Spleen (tissue), 11 donors: ENCODE measurements at regions not wholly inside any gene's neighbourhood (a gene's known extent, or its start where the extent isn't known, plus 50 kb on each side); places are given as distances from the start of the nearest gene placed in this dataset.

ENCODE experiments used
- DNase-seq: peaks from one replicate; pipeline ENCODE4 v3.0.0-alpha.2; 2020
- H3K27ac ChIP-seq, 8 donors: fragments of 200-600 bp; sonication (generic) in 7 of 8; 1 replicate in 4 of 8; 2 replicates in 4 of 8; pipeline versions ENCODE4 v1.5.0 to v1.8.0; 2016 to 2021; ENCODE audit warnings: inconsistent platforms in 4 of 8, mild to moderate bottlenecking in 4 of 8, moderate library complexity in 1 of 8
- H3K27me3 ChIP-seq, 7 donors: fragments of 200-600 bp; sonication (generic) in 6 of 7; replicated peaks in 1 of 7; 1 replicate in 4 of 7; 2 replicates in 3 of 7; pipeline versions ENCODE4 v1.5.0 to v1.8.0; 2016 to 2021; ENCODE audit warnings: inconsistent platforms in 3 of 7, mild to moderate bottlenecking in 1 of 7
- H3K36me3 ChIP-seq, 6 donors: fragments of 200-600 bp; sonication (generic) in 5 of 6; 1 replicate in 4 of 6; 2 replicates in 2 of 6; pipeline versions ENCODE4 v1.5.0 to v1.8.0; 2016 to 2021; ENCODE audit warnings: inconsistent platforms in 2 of 6
- H3K4me1 ChIP-seq, 6 donors: fragments of 200-600 bp; sonication (generic) in 5 of 6; 1 replicate in 3 of 6; 2 replicates in 3 of 6; pipeline versions ENCODE4 v1.5.0 to v1.8.0; 2016 to 2021; ENCODE audit warnings: inconsistent platforms in 3 of 6
- H3K4me3 ChIP-seq, 8 donors: fragments of 200-600 bp; sonication (generic) in 7 of 8; 1 replicate in 4 of 8; 2 replicates in 4 of 8; pipeline versions ENCODE4 v1.5.0 to v1.8.0; 2016 to 2021; ENCODE audit warnings: inconsistent platforms in 4 of 8, mild to moderate bottlenecking in 4 of 8, moderate library complexity in 2 of 8
- H3K9me3 ChIP-seq, 8 donors: fragments of 200-600 bp; sonication (generic) in 7 of 8; 1 replicate in 4 of 8; 2 replicates in 4 of 8; pipeline versions ENCODE4 v1.5.0 to v1.8.0; 2016 to 2021; ENCODE audit warnings: inconsistent platforms in 4 of 8
- CTCF ChIP-seq, 11 experiments: fragments of 200-600 bp in 7 of 11; fragments of 450-650 bp in 4 of 11; sonication (generic) in 4 of 11; IDR thresholded peaks in 8 of 11; conservative IDR thresholded peaks in 3 of 11; 1 replicate in 7 of 11; 2 replicates in 4 of 11; pipeline versions ENCODE4 v1.4.0 to v1.8.0; 2016 to 2021; ENCODE audit warnings: antibody characterized with exemption in 11 of 11, inconsistent platforms in 4 of 11, mild to moderate bottlenecking in 1 of 11
- POLR2A ChIP-seq, 3 donors: fragments of 450-650 bp; IDR thresholded peaks; one replicate each; pipeline ENCODE4 v1.5.1; 2017; ENCODE audit warnings: antibody characterized with exemption in 3 of 3, mild to moderate bottlenecking in 1 of 3
- POLR2AphosphoS5 ChIP-seq, 3 donors: sonication (generic); formaldehyde crosslinking; IDR thresholded peaks; one replicate each; pipeline ENCODE4 v1.5.1; 2017; ENCODE audit warnings: antibody characterized with exemption in 3 of 3
- WGBS, 5 donors: extraction: QIAGEN DNeasy Blood & Tissue Kit in 3 of 5; methylation state at CpG; one replicate each; pipeline versions ENCODE4 v1.1.5 to v1.1.7; 2013 to 2018; 5-methylcytosine and 5-hydroxymethylcytosine counted together
- intact Hi-C: fragments of 100-400 bp; cut with DNase I; formaldehyde crosslinking; loops from one replicate; pipeline ENCODE4 v1.15.0; 2023; ENCODE audit warnings: low total_unique reads
- donor health status: healthy with polysubstance abuse.
- donor health status: DM: no; HTN: no; CAD: no; lungs with moderate emphysema.
- donor health status: DM: no; HTN: no; CAD: no.
- donor health status: Bipolar disorder and iron deficiency.
- donor health status: healthy.
- donor health status: DM: no; HTN: no; CAD: no.
- donor health status: DM: yes; HTN: yes; CAD: no.

- H3K36me3 ChIP-seq = no peaks in the 10 kb centered on the region
- peaks cover 0 to 17% (median 6%) of the 10 kb centered on the region in 6 donors for H3K4me1 ChIP-seq
- no peak overlapping the region for H3K27ac ChIP-seq
- no peak overlapping the region for H3K4me3 ChIP-seq
- no peaks in the 10 kb centered on the region for H3K9me3 ChIP-seq
- intact Hi-C loops = no loop called here
- no peak for DNase-seq
- WGBS, 5 donors = 85 to 94% (median 90%) methylated on average over 5 of the region's 5 CpGs
- no peak for TF ChIP-seq POLR2A (IDR thresholded peaks at IDR 0.05)
- no peaks in the 10 kb centered on the region for H3K27me3 ChIP-seq
Measured at GRCh38 chr1:83762416-83762815, 236.5 kb downstream of the TTLL7 start.

GRCh38 chr1:83762039-83762365 lies 236.9 kb downstream of the TTLL7 start:
- 73 to 87% (median 80%) methylated on average over 3 of the region's 3 CpGs for whole genome bisulfite sequencing, 5 donors

GRCh38 chr1:83761167-83762038 lies 237.5 kb downstream of the TTLL7 start:
- H3K4me3 ChIP-seq = no peak overlapping the region
- peak; percentile 84 for DNase-seq
- H3K27ac ChIP-seq = no peak overlapping the region
- H3K27me3 ChIP-seq = no peaks in the 10 kb centered on the region
- TF ChIP-seq POLR2A (IDR thresholded peaks at IDR 0.05) (no peak), POLR2AphosphoS5 (IDR thresholded peaks at IDR 0.05) (no peak), CTCF (IDR thresholded peaks at IDR 0.05 in 8 of 11, conservative IDR thresholded peaks at IDR 0.05 in 3 of 11) (no peak)
- intact Hi-C loops = no loop called here
- no peaks in the 10 kb centered on the region for H3K9me3 ChIP-seq
- peaks cover 0 to 17% (median 6%) of the 10 kb centered on the region in 6 donors for H3K4me1 ChIP-seq
- H3K36me3 ChIP-seq = no peaks in the 10 kb centered on the region
- WGBS, 5 donors = 56 to 65% (median 60%) methylated on average over 8 of the region's 8 CpGs

More at GRCh38 chr1:83762039-83762365, 236.9 kb downstream of the TTLL7 start:
- no peak for TF ChIP-seq CTCF (IDR thresholded peaks at IDR 0.05 in 8 of 11, conservative IDR thresholded peaks at IDR 0.05 in 3 of 11)
- no peak for TF ChIP-seq POLR2AphosphoS5 (IDR thresholded peaks at IDR 0.05)
- TF ChIP-seq POLR2A (IDR thresholded peaks at IDR 0.05) = no peak
- no peaks in the 10 kb centered on the region for H3K36me3 ChIP-seq
- H3K27ac ChIP-seq = no peak overlapping the region
- no peaks in the 10 kb centered on the region for H3K9me3 ChIP-seq
- no peak overlapping the region for H3K4me3 ChIP-seq
- no peaks in the 10 kb centered on the region for H3K27me3 ChIP-seq
- no peak for DNase-seq
- peaks cover 0 to 17% (median 6%) of the 10 kb centered on the region in 6 donors for H3K4me1 ChIP-seq
- intact Hi-C loops = no loop called here

- H3K4me3 ChIP-seq = no peak overlapping the region
- TF ChIP-seq POLR2AphosphoS5 (IDR thresholded peaks at IDR 0.05) (no peak), POLR2A (IDR thresholded peaks at IDR 0.05) (no peak), CTCF (IDR thresholded peaks at IDR 0.05 in 8 of 11, conservative IDR thresholded peaks at IDR 0.05 in 3 of 11) (no peak)
- no peaks in the 10 kb centered on the region for H3K36me3 ChIP-seq
- intact Hi-C loops = no loop called here
- peaks cover 0 to 21% (median 6%) of the 10 kb centered on the region in 6 donors for H3K4me1 ChIP-seq
- DNase-seq = no peak
- no peaks in the 10 kb centered on the region for H3K27me3 ChIP-seq
- H3K9me3 ChIP-seq = no peaks in the 10 kb centered on the region
- peak overlapping the region in 1 of 8 donors; percentile 22 for H3K27ac ChIP-seq
- WGBS, 5 donors = 71 to 84% (median 80%) methylated on average over 6 of the region's 6 CpGs
Measured at GRCh38 chr1:83760226-83761021, 238.5 kb downstream of the TTLL7 start.
